MCF 10A (cell line): ENCODE measurements at regions not wholly inside any gene's neighbourhood (a gene's known extent, or its start where the extent isn't known, plus 50 kb on each side); places are given as distances from the start of the nearest gene placed in this dataset.

ENCODE experiments used
- BruUV-seq: library from RNA; stranded (reverse); fragments of 400-500 nt; replicated peaks from 2 replicates; lab custom pipeline; 2021; lab: Mats Ljungman, UMichigan
- CTCF ChIA-PET: fragments of 300-600 bp; sonication (Branson Sonifier 250); formaldehyde crosslinking; extraction: SDS; loops from one replicate; lab custom pipeline; 2021; ENCODE audit warnings: antibody characterized with exemption, inconsistent platforms; lab: Yijun Ruan, JAX
- POLR2A ChIA-PET: fragments of 300-600, 350-650 bp; sonication (Branson Sonifier 250); formaldehyde crosslinking; extraction: SDS; loops from one replicate; lab custom pipeline; 2020; ENCODE audit warnings: antibody characterized with exemption, inconsistent platforms; lab: Yijun Ruan, JAX
- DNase-seq: peaks from one replicate; pipeline ENCODE4 v3.0.0-alpha.2; 2018; ENCODE audit not compliant: unreplicated experiment
- H3K27ac Mint-ChIP-seq: one replicate; pipeline ENCODE4 v1.8.0; 2022; ENCODE audit warnings: mild to moderate bottlenecking, low read depth, mixed read lengths; ENCODE audit not compliant: unreplicated experiment
- H3K27me3 Mint-ChIP-seq: one replicate; pipeline ENCODE4 v1.8.0; 2022; ENCODE audit warnings: mixed read lengths; ENCODE audit not compliant: insufficient read depth, unreplicated experiment
- H3K36me3 Mint-ChIP-seq: one replicate; pipeline ENCODE4 v1.8.0; 2022; ENCODE audit warnings: mild to moderate bottlenecking, moderate library complexity, mixed read lengths; ENCODE audit not compliant: insufficient read depth, unreplicated experiment
- H3K4me1 Mint-ChIP-seq: one replicate; pipeline ENCODE4 v1.8.0; 2022; ENCODE audit warnings: mixed read lengths; ENCODE audit not compliant: insufficient read depth, unreplicated experiment
- H3K4me3 Mint-ChIP-seq: one replicate; pipeline ENCODE4 v1.8.0; 2022; ENCODE audit warnings: mild to moderate bottlenecking, moderate library complexity, mixed read lengths; ENCODE audit not compliant: unreplicated experiment
- H3K9me3 Mint-ChIP-seq: one replicate; pipeline ENCODE4 v1.8.0; 2022; ENCODE audit warnings: mixed read lengths; ENCODE audit not compliant: unreplicated experiment
- intact Hi-C: fragments of 100-400 bp; cut with micrococcal nuclease; formaldehyde crosslinking; loops from 2 replicates; pipeline ENCODE4 v1.14.1; 2022
- TF ChIP-seq, protein P1 (sequence below): fragments of 200-600 bp; IDR thresholded peaks from one replicate; pipeline ENCODE4 v1.8.0; 2022; ENCODE audit warnings: antibody characterized with exemption, mild to moderate bottlenecking; ENCODE audit not compliant: unreplicated experiment

GRCh38 chr14:98175436-98175835 is 1096.6 kb downstream of the BCL11B start:
- TF ChIP-seq, protein P1, sequence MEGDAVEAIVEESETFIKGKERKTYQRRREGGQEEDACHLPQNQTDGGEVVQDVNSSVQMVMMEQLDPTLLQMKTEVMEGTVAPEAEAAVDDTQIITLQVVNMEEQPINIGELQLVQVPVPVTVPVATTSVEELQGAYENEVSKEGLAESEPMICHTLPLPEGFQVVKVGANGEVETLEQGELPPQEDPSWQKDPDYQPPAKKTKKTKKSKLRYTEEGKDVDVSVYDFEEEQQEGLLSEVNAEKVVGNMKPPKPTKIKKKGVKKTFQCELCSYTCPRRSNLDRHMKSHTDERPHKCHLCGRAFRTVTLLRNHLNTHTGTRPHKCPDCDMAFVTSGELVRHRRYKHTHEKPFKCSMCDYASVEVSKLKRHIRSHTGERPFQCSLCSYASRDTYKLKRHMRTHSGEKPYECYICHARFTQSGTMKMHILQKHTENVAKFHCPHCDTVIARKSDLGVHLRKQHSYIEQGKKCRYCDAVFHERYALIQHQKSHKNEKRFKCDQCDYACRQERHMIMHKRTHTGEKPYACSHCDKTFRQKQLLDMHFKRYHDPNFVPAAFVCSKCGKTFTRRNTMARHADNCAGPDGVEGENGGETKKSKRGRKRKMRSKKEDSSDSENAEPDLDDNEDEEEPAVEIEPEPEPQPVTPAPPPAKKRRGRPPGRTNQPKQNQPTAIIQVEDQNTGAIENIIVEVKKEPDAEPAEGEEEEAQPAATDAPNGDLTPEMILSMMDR = no peak
- CTCF ChIA-PET = no interaction called here

GRCh38 chr14:98175881-98176280 is 1096.1 kb downstream of the BCL11B start:
- no peaks in the 10 kb centered on the region for H3K27me3 Mint-ChIP-seq
- H3K4me1 Mint-ChIP-seq = no peaks in the 10 kb centered on the region
- no peak overlapping the region for H3K27ac Mint-ChIP-seq
- CTCF ChIA-PET = interaction anchor here (0.6 kb wide), 1 partner anchor 8 kb away, joined by 3 read pairs; no protein-coding TSS in a partner anchor
- intact Hi-C loops = no loop called here
- TF ChIP-seq, protein P1 = no peak
- DNase-seq = no peak
- H3K36me3 Mint-ChIP-seq = no peaks in the 10 kb centered on the region
- no peaks in the 10 kb centered on the region for H3K9me3 Mint-ChIP-seq
- no TSS peak for BruUV-seq
- POLR2A ChIA-PET = interaction anchor here (0.5 kb wide), 1 partner anchor 144 kb away, joined by 4 read pairs; no protein-coding TSS in a partner anchor
- no peak overlapping the region for H3K4me3 Mint-ChIP-seq

More at GRCh38 chr14:98175436-98175835, 1096.6 kb downstream of the BCL11B start:
- H3K27me3 Mint-ChIP-seq = no peaks in the 10 kb centered on the region
- H3K4me3 Mint-ChIP-seq = no peak overlapping the region
- no peaks in the 10 kb centered on the region for H3K36me3 Mint-ChIP-seq
- no TSS peak for BruUV-seq
- H3K4me1 Mint-ChIP-seq = no peaks in the 10 kb centered on the region
- POLR2A ChIA-PET = interaction anchor here (0.8 kb wide), 1 partner anchor 35 kb away, joined by 3 read pairs; no protein-coding TSS in a partner anchor
- no peak for DNase-seq
- H3K9me3 Mint-ChIP-seq = no peaks in the 10 kb centered on the region
- intact Hi-C loops = no loop called here
- H3K27ac Mint-ChIP-seq = no peak overlapping the region

DNA sequence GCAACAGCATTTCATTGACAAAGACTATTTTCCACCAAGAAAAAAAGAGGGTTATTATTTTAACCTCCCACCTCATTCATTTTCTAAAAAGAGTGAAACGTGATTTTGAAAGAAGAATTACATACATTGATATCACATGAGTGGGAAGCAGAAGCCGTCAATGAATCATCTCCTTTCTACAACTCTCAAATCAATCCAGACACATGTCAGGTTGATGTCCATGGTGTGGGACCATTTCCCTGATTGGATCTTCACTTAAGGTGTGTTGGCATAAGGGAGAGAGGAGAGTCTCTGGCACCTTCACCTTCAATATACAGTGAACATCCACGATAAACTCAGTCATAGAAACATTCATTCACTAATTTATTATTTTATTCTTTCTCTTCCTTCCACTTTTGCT is 1095.1 kb downstream of the BCL11B start:
- H3K4me3 Mint-ChIP-seq = no peak overlapping the region
- DNase-seq = no peak
- H3K27me3 Mint-ChIP-seq = no peaks in the 10 kb centered on the region
- ChIA-PET CTCF (no interaction called here), POLR2A (no interaction called here)
- intact Hi-C loops = no loop called here
- no peaks in the 10 kb centered on the region for H3K9me3 Mint-ChIP-seq
- H3K27ac Mint-ChIP-seq = no peak overlapping the region
- H3K36me3 Mint-ChIP-seq = no peaks in the 10 kb centered on the region
- TF ChIP-seq, protein P1 = no peak
- BruUV-seq = no TSS peak
- no peaks in the 10 kb centered on the region for H3K4me1 Mint-ChIP-seq

- Mint-ChIP-seq H3K27me3 (no peaks in the 10 kb centered on the region), H3K4me1 (peaks cover 1% of the 10 kb centered on the region), H3K36me3 (no peaks in the 10 kb centered on the region), H3K9me3 (no peaks in the 10 kb centered on the region), H3K27ac (no peak overlapping the region), H3K4me3 (no peak overlapping the region)
- TF ChIP-seq, protein P1 = no peak
- no TSS peak for BruUV-seq
- CTCF ChIA-PET = no interaction called here
- intact Hi-C loops = no loop called here
- DNase-seq = no peak
- POLR2A ChIA-PET = no interaction called here
Measured at GRCh38 chr14:98177551-98177950, 1094.4 kb downstream of the BCL11B start.
